ENCODE measurements at regions not wholly inside any gene's neighbourhood (a gene's known extent, or its start where the extent isn't known, plus 50 kb on each side); places are given as distances from the start of the nearest gene placed in this dataset.

DNA sequence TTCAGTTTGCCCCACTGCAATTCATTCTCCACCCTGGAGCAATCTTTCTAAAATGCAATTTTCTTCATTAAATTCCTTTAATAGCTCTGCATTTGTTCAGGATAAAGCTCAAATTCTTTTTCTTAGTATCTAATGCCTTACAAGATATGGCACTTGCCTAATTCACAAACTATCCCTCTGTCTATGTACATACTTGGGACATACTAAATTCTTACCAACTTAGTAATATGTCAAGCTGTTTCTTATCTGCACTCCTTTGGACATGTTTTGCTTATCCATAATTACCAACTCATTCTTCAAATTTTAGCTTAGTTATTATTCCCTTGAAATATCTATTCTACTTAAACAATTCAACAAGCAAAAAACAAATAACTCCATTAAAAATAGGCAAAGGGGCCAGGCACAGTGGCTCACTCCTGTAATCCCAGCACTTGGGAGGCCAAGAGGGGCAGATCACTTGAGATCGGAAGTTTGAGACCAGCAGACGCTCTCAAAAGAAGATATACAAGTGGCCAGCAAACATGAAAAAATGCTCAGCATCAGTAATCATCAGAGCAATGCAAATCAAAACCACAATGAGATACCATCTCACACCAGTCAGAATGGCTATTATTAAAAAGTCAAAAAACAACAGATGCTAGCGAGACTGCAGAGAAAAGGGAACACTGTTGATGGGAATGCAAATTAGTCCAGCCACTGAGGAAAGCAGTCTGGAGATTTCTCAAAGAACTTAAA is 96.9 kb downstream of the FAM76B start:
- Histone ChIP-seq H3K23me2 (ENCODE audit: insufficient read length, low read depth, low read length, poor library complexity, severe bottlenecking) (no peaks in the 10 kb centered on the region), H3K79me2 (ENCODE audit: insufficient read depth, low read length) (no peaks in the 10 kb centered on the region), H3K27me3 (ENCODE audit: insufficient read depth, low read length) (no peaks in the 10 kb centered on the region), H4K20me1 (ENCODE audit: control insufficient read depth, insufficient read depth, insufficient read length) (no peaks in the 10 kb centered on the region), H2BK12ac (ENCODE audit: insufficient read length, low read depth, low read length) (no peak overlapping the region), H3K4me1 (ENCODE audit: insufficient read depth, low read length) (no peaks in the 10 kb centered on the region), H3K23ac (ENCODE audit: insufficient read length, low read depth, low read length) (no peak overlapping the region), H3K79me1 (ENCODE audit: insufficient read depth, low read depth, low read length, poor library complexity, severe bottlenecking) (no peaks in the 10 kb centered on the region), H4K91ac (ENCODE audit: insufficient read length, low read depth, low read length) (no peak overlapping the region), H2AFZ (ENCODE audit: low read length) (no peak overlapping the region), H3K14ac (ENCODE audit: insufficient read depth, low read length) (no peak overlapping the region), H3T11ph (ENCODE audit: low read length) (no peak overlapping the region), H3K18ac (ENCODE audit: insufficient read length, low read depth, low read length) (no peak overlapping the region), H3K9ac (ENCODE audit: extremely low read depth, insufficient read length, low read length) (no peak overlapping the region), H3K27ac (ENCODE audit: insufficient read length, low read depth, low read length) (no peak overlapping the region), H3K4me2 (ENCODE audit: insufficient read depth, insufficient read length, low read length) (no peak overlapping the region), H2BK15ac (ENCODE audit: low read depth, low read length) (no peak overlapping the region), H2BK120ac (ENCODE audit: low read depth, low read length, poor library complexity, severe bottlenecking) (no peak overlapping the region), H2BK5ac (ENCODE audit: insufficient read length, low read length) (no peak overlapping the region), H3K4ac (ENCODE audit: low read depth, low read length) (no peak overlapping the region), H3K9me3 (ENCODE audit: control insufficient read depth, low read depth, low read length) (no peaks in the 10 kb centered on the region), H4K5ac (ENCODE audit: insufficient read length, low read depth, low read length) (no peak overlapping the region), H2AK5ac (ENCODE audit: insufficient read length, low read length) (no peak overlapping the region), H2BK20ac (ENCODE audit: low read depth, low read length, poor library complexity, severe bottlenecking) (no peak overlapping the region), H4K8ac (replicated peaks; ENCODE audit: insufficient read length, low read depth, low read length) (no peak overlapping the region), H3K56ac (ENCODE audit: insufficient read length, low read depth, low read length) (no peak overlapping the region)
- TF ChIP-seq, protein P1, sequence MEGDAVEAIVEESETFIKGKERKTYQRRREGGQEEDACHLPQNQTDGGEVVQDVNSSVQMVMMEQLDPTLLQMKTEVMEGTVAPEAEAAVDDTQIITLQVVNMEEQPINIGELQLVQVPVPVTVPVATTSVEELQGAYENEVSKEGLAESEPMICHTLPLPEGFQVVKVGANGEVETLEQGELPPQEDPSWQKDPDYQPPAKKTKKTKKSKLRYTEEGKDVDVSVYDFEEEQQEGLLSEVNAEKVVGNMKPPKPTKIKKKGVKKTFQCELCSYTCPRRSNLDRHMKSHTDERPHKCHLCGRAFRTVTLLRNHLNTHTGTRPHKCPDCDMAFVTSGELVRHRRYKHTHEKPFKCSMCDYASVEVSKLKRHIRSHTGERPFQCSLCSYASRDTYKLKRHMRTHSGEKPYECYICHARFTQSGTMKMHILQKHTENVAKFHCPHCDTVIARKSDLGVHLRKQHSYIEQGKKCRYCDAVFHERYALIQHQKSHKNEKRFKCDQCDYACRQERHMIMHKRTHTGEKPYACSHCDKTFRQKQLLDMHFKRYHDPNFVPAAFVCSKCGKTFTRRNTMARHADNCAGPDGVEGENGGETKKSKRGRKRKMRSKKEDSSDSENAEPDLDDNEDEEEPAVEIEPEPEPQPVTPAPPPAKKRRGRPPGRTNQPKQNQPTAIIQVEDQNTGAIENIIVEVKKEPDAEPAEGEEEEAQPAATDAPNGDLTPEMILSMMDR (conservative IDR thresholded peaks at IDR 0.05): no peak
- Mint-ChIP-seq H3K9me3 (no peaks in the 10 kb centered on the region), H3K4me1 (peaks cover 6% of the 10 kb centered on the region in 2 experiments; a peak in 3 of 4 replicates), H3K36me3 (ENCODE audit: insufficient read depth in 1 of 3, low read depth in 3 of 3) (no peaks in the 10 kb centered on the region), H3K27me3 (ENCODE audit: low read depth) (no peaks in the 10 kb centered on the region; the same call in 1 of the 2 replicates), H3K4me3 (no peak overlapping the region), H3K27ac (no peak overlapping the region)
- no CpG with 5 or more reads among the region's 3 CpGs for WGBS (ENCODE audit: extremely low coverage, insufficient read length, low lambda C conversion rate)
- no peak for DNase-seq
